Activated T-cell treated with anti-CD3 and anti-CD28 coated beads for 48 hours (primary cell): ENCODE measurements at regions not wholly inside any gene's neighbourhood (a gene's known extent, or its start where the extent isn't known, plus 50 kb on each side); places are given as distances from the start of the nearest gene placed in this dataset.
"Not testable (repeated sequence)": the region's sequence is repeated elsewhere in the genome, so short reads cannot be mapped to it uniquely, and the experiment has no call there.

Source experiments
- DNase-seq: peaks from one replicate; pipeline ENCODE4 v3.0.0-alpha.2; 2020; ENCODE audit warnings: low read depth

GRCh38 chr1:212495766-212496494 is 63.2 kb downstream of the NENF start:
- no peak for DNase-seq

DNA sequence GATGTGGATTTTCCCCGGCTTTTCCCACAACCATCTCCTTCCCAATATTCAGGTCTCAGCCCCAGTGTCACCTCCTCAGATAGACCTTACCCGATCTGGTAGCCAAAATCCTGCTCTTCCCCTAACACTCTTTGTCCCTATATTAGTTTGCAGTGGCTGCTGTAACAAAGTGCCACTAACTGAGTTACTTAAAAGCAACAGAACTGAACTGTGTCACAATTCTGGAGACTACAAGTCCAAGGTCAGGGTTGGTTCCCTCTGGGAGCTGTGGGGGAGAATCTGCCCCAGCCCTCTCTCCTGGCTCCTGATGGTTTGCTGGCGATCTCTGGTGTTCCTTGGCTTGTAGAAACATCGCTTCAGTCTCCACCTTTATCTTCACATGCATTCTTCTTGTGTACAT is 64.0 kb downstream of the NENF start:
- no peak for DNase-seq

DNA sequence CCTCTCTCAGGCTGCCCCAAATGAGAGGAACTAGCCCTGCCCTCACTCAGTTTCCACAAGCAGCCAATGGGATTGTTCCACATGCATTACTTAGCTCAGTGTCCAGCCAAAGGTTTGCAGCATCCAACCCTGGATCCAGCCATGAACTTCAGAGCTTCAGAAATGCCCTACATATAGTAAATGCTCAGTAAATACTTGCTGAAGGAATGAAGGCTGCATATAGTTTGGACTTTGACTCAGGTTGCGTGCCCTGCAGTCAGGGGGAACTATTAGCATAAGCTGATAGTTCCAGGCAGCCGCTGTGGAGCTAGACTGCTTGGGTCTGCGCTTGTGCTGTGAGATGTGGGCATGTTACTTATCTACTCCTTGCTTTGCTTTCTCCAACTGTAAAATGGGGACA is 64.8 kb downstream of the NENF start:
- no peak for DNase-seq

DNA sequence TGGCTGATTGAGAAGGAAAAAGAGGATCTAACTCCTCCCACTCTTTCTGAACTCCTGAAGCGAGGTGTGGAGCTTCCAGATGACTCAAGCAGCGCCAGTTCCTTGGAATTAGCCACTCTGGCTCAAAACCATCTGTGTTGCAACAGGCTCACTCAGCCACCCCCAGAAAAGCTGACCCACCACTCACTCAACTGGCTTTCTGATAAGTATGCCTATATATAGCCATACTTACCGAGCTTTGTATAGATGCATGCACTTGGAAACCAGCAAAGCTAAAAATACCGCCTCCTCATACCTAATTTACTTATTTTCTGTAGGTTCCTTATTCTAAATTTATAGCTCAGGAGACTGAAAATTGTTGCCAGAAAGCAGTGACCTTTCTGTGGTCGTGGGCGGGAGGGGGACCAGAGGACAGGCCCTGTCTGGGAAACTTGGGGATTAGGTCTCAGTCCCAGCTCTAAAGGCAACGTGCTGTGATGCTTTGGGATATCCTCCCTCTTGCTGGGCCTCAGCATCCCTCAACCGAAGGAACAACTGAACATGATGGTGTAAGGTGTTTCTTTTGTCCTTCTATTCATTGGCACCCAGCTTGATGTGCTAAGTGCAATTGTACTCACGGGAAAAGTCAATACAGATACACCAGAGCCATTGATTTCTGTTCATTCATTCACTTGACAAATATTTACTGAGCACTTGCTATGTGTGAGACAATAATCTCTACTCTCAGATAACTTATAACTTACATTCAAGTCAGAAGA is 65.7 kb downstream of the NENF start:
- no peak for DNase-seq

DNA sequence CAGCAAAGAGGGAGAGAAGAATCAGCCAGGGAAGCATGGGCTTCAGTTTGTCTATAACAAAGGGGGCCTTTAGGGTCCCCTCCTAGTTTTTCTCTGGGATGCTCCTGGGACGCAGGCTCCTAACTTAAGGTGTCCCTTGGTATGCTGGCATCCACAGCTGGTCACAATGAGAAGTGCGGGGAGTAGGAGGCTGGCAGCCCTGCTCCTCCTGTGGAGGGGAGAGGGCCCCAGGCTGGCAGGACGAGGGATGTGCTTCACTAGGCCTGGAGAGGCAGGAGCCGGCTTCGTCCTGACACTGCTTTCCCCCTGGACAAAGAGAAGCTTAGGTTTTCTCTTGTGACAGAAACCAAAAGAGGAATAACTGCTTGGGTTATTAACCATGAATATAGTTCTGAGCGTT is 67.6 kb downstream of the NENF start:
- no peak for DNase-seq

DNA sequence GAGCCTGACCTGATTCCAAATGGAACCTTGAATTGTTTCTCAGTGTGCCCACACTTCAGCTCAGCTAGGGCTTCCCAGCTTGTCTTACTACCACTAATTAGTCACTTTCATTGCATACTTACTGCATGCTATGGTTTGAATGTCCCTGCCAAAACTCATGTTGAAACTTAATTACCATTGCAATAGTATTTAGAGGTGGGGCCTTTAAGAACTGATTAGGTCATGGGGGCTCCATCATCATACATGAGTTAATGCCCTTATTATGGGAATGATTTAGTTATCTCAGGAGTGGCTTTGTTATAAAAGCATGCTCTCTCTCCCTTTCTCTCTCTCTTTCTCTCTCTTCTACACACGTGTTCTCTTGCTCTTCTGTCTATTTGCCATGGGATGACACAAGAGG is 68.3 kb downstream of the NENF start:
- DNase-seq, result no peak

- no peak for DNase-seq
These were observed 71.0 kb downstream of the NENF start for GRCh38 chr1:212503714-212504113.

DNA sequence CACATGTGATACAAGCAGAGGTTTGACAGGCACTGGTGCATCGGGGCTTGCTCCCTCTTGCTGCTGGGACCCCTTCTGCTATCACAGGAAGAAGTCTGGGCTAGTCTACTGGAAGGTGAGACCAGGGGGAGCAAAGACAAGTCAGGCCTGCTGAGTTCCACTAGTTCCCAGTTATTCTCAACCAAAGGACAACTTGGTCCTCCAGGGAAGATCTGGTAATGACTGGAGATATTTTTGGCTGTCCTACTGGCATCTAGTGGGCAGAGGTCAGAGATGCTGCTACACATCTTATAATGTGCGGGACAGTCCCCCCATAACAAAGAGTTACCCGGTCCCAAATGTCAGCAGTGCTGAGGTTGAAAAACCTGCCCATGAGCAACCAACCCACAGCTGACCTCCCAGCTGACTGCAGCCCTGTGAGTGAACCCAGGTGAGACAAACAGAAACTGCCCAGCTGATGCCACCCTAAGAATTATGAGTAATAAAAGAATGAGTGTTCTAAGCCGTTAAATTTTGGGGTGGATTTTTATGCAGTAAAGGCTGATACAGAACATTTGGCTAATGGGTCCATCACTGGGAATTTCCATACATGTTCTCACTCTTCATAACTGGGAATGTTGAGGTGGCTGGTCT is 71.6 kb downstream of the NENF start:
- no peak for DNase-seq

GRCh38 chr1:212506666-212507065 is 73.9 kb downstream of the NENF start:
- DNase-seq, result no peak

DNA sequence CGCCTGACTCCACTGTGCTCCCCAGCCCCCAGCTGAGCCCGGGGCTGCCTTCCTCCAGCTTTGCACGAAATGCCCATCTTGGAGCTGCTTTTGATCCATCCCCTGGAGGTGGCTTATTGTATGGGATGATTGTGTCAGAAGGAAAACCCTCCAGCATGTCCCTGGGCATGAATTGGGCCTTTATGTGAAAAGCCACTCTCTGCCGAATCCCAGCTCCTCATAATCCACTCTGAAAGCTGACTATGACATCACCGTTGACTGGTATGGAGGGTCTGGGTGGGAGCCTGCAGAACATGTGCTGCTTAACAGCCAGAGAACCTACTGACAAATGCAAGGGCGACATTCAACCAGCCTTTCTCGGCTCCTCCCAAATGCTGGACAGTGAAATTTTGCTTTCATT is 74.6 kb downstream of the NENF start:
- DNase-seq, result no peak

- DNase-seq, result no peak
These were observed 80.3 kb downstream of the NENF start for GRCh38 chr1:212512816-212513559.

DNA sequence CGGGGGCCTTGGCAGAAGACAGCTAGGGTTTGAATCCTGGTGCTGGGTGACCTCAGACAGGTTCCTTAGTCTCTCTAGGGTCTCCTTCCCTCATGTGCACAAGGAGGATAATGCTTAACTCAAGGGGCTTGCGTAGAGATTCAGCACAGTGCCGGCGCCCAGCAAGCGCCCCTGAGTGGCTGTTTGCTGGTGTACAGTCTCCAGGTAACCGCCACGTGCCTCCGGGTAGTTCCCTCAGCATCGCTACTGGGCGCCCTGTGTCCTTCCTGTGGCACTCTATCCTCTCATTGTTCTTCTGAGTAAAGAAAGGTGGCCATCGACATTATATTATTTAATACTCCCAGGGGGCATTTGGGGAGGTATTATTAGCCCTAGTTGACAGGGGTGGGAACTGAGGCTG is 80.9 kb downstream of the NENF start:
- no peak for DNase-seq

DNA sequence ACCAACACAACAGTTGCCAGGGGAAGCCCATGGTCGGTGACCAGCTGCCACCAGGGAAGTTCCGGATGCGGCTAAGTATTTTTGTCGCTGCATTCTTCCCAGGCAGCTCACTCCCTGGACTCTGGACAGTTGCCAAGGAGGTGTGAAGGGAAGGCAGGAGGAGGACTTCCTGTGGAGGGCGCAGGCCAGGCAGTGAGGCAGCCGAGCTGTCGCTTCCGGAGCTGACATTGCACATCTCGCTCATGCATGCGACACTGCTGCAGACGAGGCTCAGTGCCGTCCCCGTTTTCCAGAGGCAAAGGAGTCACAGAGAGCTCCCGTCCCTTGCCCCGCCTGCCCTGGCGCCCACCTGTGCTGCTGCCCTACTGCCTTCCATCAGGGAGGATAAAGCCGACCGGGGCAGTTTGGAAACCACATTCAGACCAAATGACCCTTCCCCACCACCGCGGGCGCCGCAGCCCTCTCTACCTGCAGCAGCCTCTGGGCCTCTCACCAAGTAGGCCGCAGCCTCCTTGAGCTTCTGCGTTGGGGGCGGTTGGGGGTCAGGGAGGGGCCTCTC is 81.4 kb downstream of the NENF start:
- no peak for DNase-seq

DNA sequence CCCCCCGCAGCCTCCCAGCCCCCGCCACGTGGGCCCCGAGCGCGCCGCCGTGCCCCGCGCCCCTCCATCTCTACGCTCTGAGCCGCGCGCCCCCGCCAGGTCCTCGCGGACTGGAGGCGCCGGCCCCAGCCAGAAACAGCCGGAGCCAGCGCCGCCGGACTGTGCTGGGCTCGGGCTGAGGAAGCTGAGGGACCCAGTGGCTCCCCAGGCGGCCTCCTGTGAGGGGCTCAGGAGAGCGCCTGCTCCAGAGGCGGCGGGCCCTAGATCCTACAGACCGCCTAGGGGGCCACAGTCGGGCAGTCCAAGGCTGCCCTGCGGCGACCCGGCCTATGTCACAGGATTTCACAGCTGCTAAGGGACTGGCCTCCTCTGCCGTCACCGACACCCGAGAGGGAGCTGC is 82.1 kb downstream of the NENF start:
- DNase-seq, result no peak

DNA sequence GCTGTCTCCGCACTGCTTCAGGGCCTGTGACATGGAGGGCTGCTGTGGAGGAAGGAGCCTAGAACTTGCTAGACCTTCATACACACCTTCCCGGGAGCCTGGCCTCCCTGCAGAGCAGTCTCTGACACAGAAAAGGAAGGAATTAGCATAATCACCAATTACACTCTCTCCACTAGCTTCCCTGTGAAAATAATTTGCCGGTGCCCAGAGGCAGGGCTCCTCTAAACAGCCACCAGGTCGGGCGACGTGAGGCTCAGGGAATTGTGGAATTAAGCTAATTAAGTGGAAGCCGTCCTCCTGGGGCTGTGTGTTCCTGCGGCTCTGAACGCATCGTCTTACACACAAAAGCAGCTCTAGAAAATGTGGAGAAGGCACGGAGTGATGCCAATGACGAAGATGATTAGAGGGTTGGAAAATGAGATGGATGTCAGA is 82.6 kb downstream of the NENF start:
- DNase-seq, result no peak

DNA sequence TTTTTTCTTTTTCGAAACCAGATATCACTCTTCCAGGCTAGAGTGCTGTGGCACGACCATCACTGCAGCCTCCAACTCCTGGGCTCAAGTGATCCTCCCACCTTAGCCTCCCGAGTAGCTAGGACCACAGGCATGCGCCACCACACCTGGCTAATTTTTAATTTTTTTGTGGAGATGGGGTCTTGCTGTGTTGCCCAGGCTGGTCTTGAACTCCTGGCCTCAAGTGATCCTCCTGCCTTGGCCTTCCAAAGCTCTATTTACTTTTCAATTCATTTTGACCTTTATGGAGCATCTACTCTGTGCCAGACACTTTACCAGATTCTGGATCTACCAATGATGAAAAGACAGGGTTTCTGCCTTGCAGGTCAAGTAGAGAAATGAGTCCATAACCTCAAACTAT is 83.3 kb downstream of the NENF start:
- DNase-seq, result not testable (repeated sequence)

DNA sequence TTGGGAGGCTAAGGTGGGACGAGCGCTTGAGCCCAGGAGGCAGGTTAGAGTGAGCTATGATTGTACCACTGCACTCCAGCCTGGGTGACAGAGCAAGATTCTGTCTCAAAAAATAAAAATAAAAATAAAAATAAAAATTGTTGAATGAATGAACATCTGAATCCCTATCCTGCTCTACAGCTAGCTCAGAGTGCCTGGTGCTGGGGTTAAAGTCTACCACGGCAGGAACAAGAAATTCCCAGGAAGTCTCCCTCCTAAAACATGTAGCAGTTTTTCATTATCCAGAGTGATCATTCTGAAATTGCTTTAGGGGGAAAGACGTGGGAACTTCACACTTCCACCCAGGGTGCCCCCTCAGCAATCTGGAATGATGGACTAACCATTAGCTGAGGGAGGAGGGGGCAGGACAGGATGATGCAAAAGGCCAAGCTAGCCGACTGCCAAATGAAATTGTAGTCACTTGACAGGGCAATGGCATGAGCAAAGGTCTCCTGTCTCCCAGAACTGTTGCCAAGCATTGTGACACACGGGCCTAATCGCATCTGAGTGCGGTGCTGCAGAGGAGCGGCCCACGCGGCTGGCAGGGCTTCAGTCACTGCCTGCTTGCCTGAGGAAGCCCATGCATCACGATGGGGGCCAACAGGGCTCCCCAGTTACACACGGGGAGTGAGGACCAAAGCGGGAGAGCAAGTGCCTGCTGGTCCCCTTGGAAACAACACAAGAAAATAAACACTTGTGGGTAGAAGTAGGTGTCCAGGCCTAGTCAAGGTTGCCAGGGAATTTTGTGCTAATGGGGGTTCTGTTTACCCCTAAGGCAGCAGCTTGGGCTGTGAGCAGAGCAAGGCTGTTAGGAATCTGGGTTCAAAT is 85.7 kb downstream of the NENF start:
- DNase-seq, result no peak

GRCh38 chr1:212519131-212519530 is 86.4 kb downstream of the NENF start:
- DNase-seq, result no peak

GRCh38 chr1:212520299-212520698 is 87.6 kb downstream of the NENF start:
- DNase-seq, result no peak

DNA sequence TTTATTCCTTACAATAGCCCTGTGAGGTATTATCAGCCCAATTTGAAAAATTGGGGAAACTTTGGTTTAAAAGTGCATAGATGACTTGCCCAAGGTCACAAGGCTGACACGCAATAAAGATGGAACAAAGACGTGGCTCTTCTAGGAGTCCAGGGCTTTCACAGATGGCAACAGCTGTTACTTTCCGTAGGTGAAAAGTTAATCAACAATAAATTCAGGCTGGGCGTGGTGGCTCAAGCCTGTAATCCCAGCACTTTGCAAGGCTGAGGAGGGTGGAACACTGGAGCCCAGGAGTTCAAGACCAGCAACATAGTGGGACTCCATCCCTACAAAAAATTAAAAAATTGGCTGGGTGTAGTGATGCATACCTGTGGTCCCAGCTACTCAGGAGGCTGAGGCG is 87.8 kb upstream of the ATF3 start:
- DNase-seq, result no peak

- DNase-seq, result no peak
These were observed 83.0 kb upstream of the ATF3 start for GRCh38 chr1:212525479-212526110.
